ENCODE measurements at regions not wholly inside any gene's neighbourhood (a gene's known extent, or its start where the extent isn't known, plus 50 kb on each side); places are given as distances from the start of the nearest gene placed in this dataset.
A peak's percentile ranks its signal among the peaks of the same experiment; 100 is the strongest.

- no peak overlapping the region for H3K27ac ChIP-seq (ENCODE audit: low read depth, low read length, poor library complexity, severe bottlenecking)
- no peak for DNase-seq (ENCODE audit: low spot score)
- no TSS peak for BruUV-seq (replicated peaks)
- POLR2A ChIA-PET, result no interaction called here
- no peaks in the 10 kb centered on the region for H3K9me2 ChIP-seq (ENCODE audit: insufficient read depth, low read length)
- no peaks in the 10 kb centered on the region for H3K79me2 ChIP-seq (ENCODE audit: insufficient read depth, low read depth, low read length)
- H3K9me3 ChIP-seq (ENCODE audit: low read length), result no peaks in the 10 kb centered on the region
- H3K4me1 ChIP-seq (ENCODE audit: insufficient read depth, low read length, poor library complexity, severe bottlenecking), result no peaks in the 10 kb centered on the region
- CTCF ChIA-PET (ENCODE audit: unreplicated experiment), result no interaction called here
- H4K20me1 ChIP-seq (ENCODE audit: insufficient read depth, low read length), result no peaks in the 10 kb centered on the region
- H3K4me2 ChIP-seq (ENCODE audit: low read length), result no peak overlapping the region
- no peak overlapping the region for H2AFZ ChIP-seq (ENCODE audit: low read length)
- intact Hi-C loops (cut with micrococcal nuclease; ENCODE audit: unreplicated experiment), result no loop called here
- no peak overlapping the region for H3K4me3 ChIP-seq (ENCODE audit: low read depth, low read length, poor library complexity, severe bottlenecking)
- TF ChIP-seq CTCF (conservative IDR thresholded peaks at IDR 0.05; ENCODE audit: low read length) (no peak), EZH2phosphoT487 (IDR thresholded peaks at IDR 0.05; ENCODE audit: borderline replicate concordance, low read depth, low read length) (no peak)
- H3K36me3 ChIP-seq (ENCODE audit: insufficient read depth, low read length), result no peaks in the 10 kb centered on the region
Observed at GRCh38 chr4:65880594-65880993, 210.3 kb upstream of the EPHA5 start.

- TF ChIP-seq CTCF (conservative IDR thresholded peaks at IDR 0.05; ENCODE audit: low read length) (no peak), EZH2phosphoT487 (IDR thresholded peaks at IDR 0.05; ENCODE audit: borderline replicate concordance, low read depth, low read length) (no peak)
- no TSS peak for BruUV-seq (replicated peaks)
- Histone ChIP-seq H3K4me1 (ENCODE audit: insufficient read depth, low read length, poor library complexity, severe bottlenecking) (no peaks in the 10 kb centered on the region), H3K4me2 (ENCODE audit: low read length) (no peak overlapping the region), H4K20me1 (ENCODE audit: insufficient read depth, low read length) (no peaks in the 10 kb centered on the region), H3K9me3 (ENCODE audit: low read length) (no peaks in the 10 kb centered on the region), H2AFZ (ENCODE audit: low read length) (no peak overlapping the region), H3K27ac (ENCODE audit: low read depth, low read length, poor library complexity, severe bottlenecking) (no peak overlapping the region), H3K36me3 (ENCODE audit: insufficient read depth, low read length) (no peaks in the 10 kb centered on the region), H3K9me2 (ENCODE audit: insufficient read depth, low read length) (no peaks in the 10 kb centered on the region), H3K79me2 (ENCODE audit: insufficient read depth, low read depth, low read length) (no peaks in the 10 kb centered on the region), H3K4me3 (ENCODE audit: low read depth, low read length, poor library complexity, severe bottlenecking) (no peak overlapping the region)
- DNase-seq (ENCODE audit: low spot score), result no peak
- ChIA-PET CTCF (ENCODE audit: unreplicated experiment) (no interaction called here), POLR2A (interaction anchor here (0.6 kb wide), 1 partner anchor 1327 kb away, joined by 3 read pairs; no protein-coding TSS in a partner anchor)
- intact Hi-C loops (cut with micrococcal nuclease; ENCODE audit: unreplicated experiment), result no loop called here
Observed at GRCh38 chr4:65868096-65868824, 198.0 kb upstream of the EPHA5 start.

- no peak overlapping the region for H3K4me3 ChIP-seq (ENCODE audit: low read depth, low read length, poor library complexity, severe bottlenecking)
- DNase-seq (ENCODE audit: low spot score), result peak; percentile 1
- ChIA-PET CTCF (ENCODE audit: unreplicated experiment) (no interaction called here), POLR2A (no interaction called here)
- H3K9me2 ChIP-seq (ENCODE audit: insufficient read depth, low read length), result no peaks in the 10 kb centered on the region
- no peak overlapping the region for H3K27ac ChIP-seq (ENCODE audit: low read depth, low read length, poor library complexity, severe bottlenecking)
- H3K36me3 ChIP-seq (ENCODE audit: insufficient read depth, low read length), result no peaks in the 10 kb centered on the region
- intact Hi-C loops (cut with micrococcal nuclease; ENCODE audit: unreplicated experiment), result no loop called here
- no peaks in the 10 kb centered on the region for H4K20me1 ChIP-seq (ENCODE audit: insufficient read depth, low read length)
- no TSS peak for BruUV-seq (replicated peaks)
- no peak overlapping the region for H3K4me2 ChIP-seq (ENCODE audit: low read length)
- H3K4me1 ChIP-seq (ENCODE audit: insufficient read depth, low read length, poor library complexity, severe bottlenecking), result no peaks in the 10 kb centered on the region
- no peak overlapping the region for H2AFZ ChIP-seq (ENCODE audit: low read length)
- peak; percentile 68 for TF ChIP-seq CTCF (conservative IDR thresholded peaks at IDR 0.05; ENCODE audit: low read length)
- TF ChIP-seq EZH2phosphoT487 (IDR thresholded peaks at IDR 0.05; ENCODE audit: borderline replicate concordance, low read depth, low read length), result no peak
- no peaks in the 10 kb centered on the region for H3K79me2 ChIP-seq (ENCODE audit: insufficient read depth, low read depth, low read length)
- no peaks in the 10 kb centered on the region for H3K9me3 ChIP-seq (ENCODE audit: low read length)
Observed at GRCh38 chr4:65865489-65865888, 195.2 kb upstream of the EPHA5 start.

Measured in OCI-LY7 (cell line).